Lung (tissue), 11 donors: ENCODE measurements at regions not wholly inside any gene's neighbourhood (a gene's known extent, or its start where the extent isn't known, plus 50 kb on each side); places are given as distances from the start of the nearest gene placed in this dataset.

ENCODE experiments used
- ATAC-seq: fragments of 200-7000 bp; cut with Tn5 transposase; one replicate; pipeline ENCODE4 v1.9.1; 2020; ENCODE audit warnings: moderate number of reproducible peaks; ENCODE audit not compliant: insufficient read depth, low FRiP score
- DNase-seq, 3 donors: peaks; one replicate each; pipeline ENCODE4 v3.0.0-alpha.2; 2013 to 2017
- H3K27ac ChIP-seq, 2 donors: one replicate each; pipeline ENCODE4 v1.5.1; 2013; ENCODE audit warnings: mild to moderate bottlenecking in 2 of 2, moderate library complexity in 2 of 2, control low read depth in 1 of 2, inconsistent platforms in 1 of 2, low read depth in 1 of 2, low read length in 1 of 2
- H3K27me3 ChIP-seq, 3 donors: one replicate each; pipeline ENCODE4 v1.5.1; 2013; ENCODE audit warnings: low read length in 2 of 3; ENCODE audit not compliant: control insufficient read depth in 3 of 3, insufficient read depth in 3 of 3
- H3K36me3 ChIP-seq, 4 donors: one replicate each; pipeline ENCODE4 v1.5.1; 2013; ENCODE audit warnings: low read length in 4 of 4, mild to moderate bottlenecking in 1 of 4, moderate library complexity in 1 of 4; ENCODE audit not compliant: control insufficient read depth in 4 of 4, insufficient read depth in 4 of 4
- H3K4me1 ChIP-seq, 5 donors: one replicate each; pipeline ENCODE4 v1.5.1; 2013; ENCODE audit warnings: low read length in 5 of 5, mild to moderate bottlenecking in 2 of 5, moderate library complexity in 1 of 5; ENCODE audit not compliant: control insufficient read depth in 5 of 5, insufficient read depth in 5 of 5
- H3K4me3 ChIP-seq: one replicate; pipeline ENCODE4 v1.5.1; 2013; ENCODE audit warnings: mild to moderate bottlenecking, control low read depth, moderate library complexity
- H3K9ac ChIP-seq, 2 donors: one replicate each; pipeline ENCODE4 v1.5.1; 2013; ENCODE audit warnings: low read length in 2 of 2, control low read depth in 1 of 2; ENCODE audit not compliant: insufficient read depth in 1 of 2
- H3K9me3 ChIP-seq, 4 donors: one replicate each; pipeline ENCODE4 v1.5.1; 2013; ENCODE audit warnings: low read length in 3 of 4, mild to moderate bottlenecking in 1 of 4, moderate library complexity in 1 of 4; ENCODE audit not compliant: control insufficient read depth in 4 of 4, insufficient read depth in 3 of 4
- CTCF ChIP-seq: IDR thresholded peaks from 2 replicates; pipeline ENCODE4 v1.5.1; 2012; ENCODE audit warnings: mild to moderate bottlenecking; ENCODE audit errors: control extremely low read depth, extremely low read depth
- WGBS, 2 donors: extraction: QIAGEN DNeasy Blood & Tissue Kit; methylation state at CpG; one replicate each; pipeline ENCODE4 v1.1.7; 2013; 5-methylcytosine and 5-hydroxymethylcytosine counted together
- donor health status: control.
- donor health status: control.
- donor health status: Bipolar disorder and iron deficiency.
- donor health status: healthy.
- donor health status: DM: yes; HTN: yes; CAD: no.

- TF ChIP-seq CTCF = no peak
- peaks cover 0 to 3% (median 0%) of the 10 kb centered on the region in 3 donors for H3K27me3 ChIP-seq
- WGBS, 2 donors = 58 to 70% methylated on average over 3 of the region's 3 CpGs
- H3K9me3 ChIP-seq = no peaks in the 10 kb centered on the region
- DNase-seq (no peak), ATAC-seq (no peak)
- no peak overlapping the region for H3K9ac ChIP-seq
- H3K4me3 ChIP-seq = no peak overlapping the region
- peaks cover 0 to 6% (median 0%) of the 10 kb centered on the region in 5 donors for H3K4me1 ChIP-seq
- H3K27ac ChIP-seq = no peak overlapping the region
- no peaks in the 10 kb centered on the region for H3K36me3 ChIP-seq
Observed at GRCh38 chr3:193871220-193871485, 264.8 kb upstream of the HES1 start.

GRCh38 chr3:193872265-193872753, 263.6 kb upstream of the HES1 start:
- 35 to 68% methylated on average over 2 of the region's 2 CpGs for WGBS, 2 donors
- TF ChIP-seq CTCF = no peak
- peaks cover 0 to 3% (median 0%) of the 10 kb centered on the region in 3 donors for H3K27me3 ChIP-seq
- H3K27ac ChIP-seq = no peak overlapping the region
- ATAC-seq (peak; percentile 31), DNase-seq (peak in 1 of 3 donors; percentile 49)
- H3K9ac ChIP-seq = no peak overlapping the region
- no peak overlapping the region for H3K4me3 ChIP-seq
- no peaks in the 10 kb centered on the region for H3K4me1 ChIP-seq
- no peaks in the 10 kb centered on the region for H3K36me3 ChIP-seq
- H3K9me3 ChIP-seq = no peaks in the 10 kb centered on the region

DNA sequence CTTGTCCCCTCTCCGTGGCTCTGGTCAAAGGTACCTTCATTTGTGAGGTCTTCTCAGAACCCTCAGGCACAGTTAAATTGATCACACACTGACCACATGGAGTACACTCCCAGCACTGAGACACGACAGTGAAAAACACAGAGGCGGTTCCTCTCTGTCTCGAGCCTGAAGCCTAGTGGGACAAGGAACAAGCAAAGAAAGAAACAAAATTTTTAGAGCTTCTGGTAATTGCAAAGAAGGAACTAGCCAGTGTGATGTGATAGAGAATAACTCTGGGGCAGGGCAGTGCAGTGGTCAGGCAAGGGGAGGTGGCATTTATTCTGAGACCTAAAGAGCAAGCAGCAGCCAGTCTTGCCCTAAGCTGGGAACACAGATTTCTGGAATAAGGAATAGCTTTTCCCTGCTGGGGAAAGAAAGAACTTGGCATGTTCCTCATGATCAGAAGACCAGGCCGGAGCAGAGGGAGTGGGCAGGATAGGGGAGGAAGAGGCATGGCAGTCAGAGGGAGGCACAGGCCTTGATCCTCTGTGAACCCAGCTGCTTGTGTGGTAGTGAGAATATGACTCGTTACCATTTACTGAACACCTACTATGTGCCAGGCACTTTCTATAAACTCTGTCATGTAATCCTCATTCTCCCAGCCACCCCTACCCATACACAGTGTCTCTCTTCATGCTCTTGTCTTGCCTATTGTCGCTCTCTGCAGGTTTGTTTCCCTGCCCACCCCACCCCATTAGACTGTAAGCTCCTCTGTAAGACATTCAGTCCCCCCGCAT, 262.3 kb upstream of the HES1 start:
- Histone ChIP-seq H3K27me3 (peaks cover 0 to 3% (median 0%) of the 10 kb centered on the region in 3 donors), H3K27ac (no peak overlapping the region), H3K9ac (no peak overlapping the region), H3K9me3 (no peaks in the 10 kb centered on the region), H3K36me3 (no peaks in the 10 kb centered on the region), H3K4me1 (no peaks in the 10 kb centered on the region), H3K4me3 (no peak overlapping the region)
- DNase-seq (no peak), ATAC-seq (no peak)
- TF ChIP-seq CTCF = no peak
- 78 to 81% methylated on average over 8 of the region's 8 CpGs for WGBS, 2 donors

DNA sequence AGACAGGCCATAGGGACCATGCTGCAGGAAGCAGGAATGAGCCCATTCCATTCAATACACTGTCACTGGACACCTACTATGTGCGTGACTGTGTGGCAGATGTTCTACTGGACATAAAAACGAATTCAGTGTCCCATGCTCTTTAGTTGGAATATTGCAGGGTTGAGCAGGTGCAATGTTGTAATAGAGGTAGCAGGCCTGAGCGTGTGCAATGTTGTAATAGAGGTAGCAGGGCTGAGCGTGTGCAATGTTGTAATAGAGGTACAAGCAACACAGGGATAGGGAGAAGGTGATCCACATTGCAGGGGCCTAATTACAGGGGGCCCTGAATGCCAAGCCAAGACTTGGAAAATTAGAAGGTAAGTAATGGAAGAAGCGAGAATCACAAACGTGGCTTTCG, 261.4 kb upstream of the HES1 start:
- Histone ChIP-seq H3K27ac (no peak overlapping the region), H3K9me3 (no peaks in the 10 kb centered on the region), H3K27me3 (peaks cover 0 to 3% (median 0%) of the 10 kb centered on the region in 3 donors), H3K4me3 (no peak overlapping the region), H3K9ac (no peak overlapping the region), H3K36me3 (no peaks in the 10 kb centered on the region), H3K4me1 (peaks cover 0 to 3% (median 0%) of the 10 kb centered on the region in 5 donors)
- WGBS, 2 donors = 59 to 74% methylated on average over 7 of the region's 7 CpGs
- DNase-seq (no peak), ATAC-seq (no peak)
- no peak for TF ChIP-seq CTCF
